T-helper 17 cell (primary cell): ENCODE measurements at regions not wholly inside any gene's neighbourhood (a gene's known extent, or its start where the extent isn't known, plus 50 kb on each side); places are given as distances from the start of the nearest gene placed in this dataset.

Source experiments
- ATAC-seq: fragments of 150-1000 bp; cut with Tn5 transposase; 2 replicates; pipeline ENCODE4 v1.10.0; 2021; ENCODE audit warnings: mild to moderate bottlenecking, moderate library complexity
- DNase-seq, 3 donors: peaks; one replicate each; pipeline versions ENCODE4 v3.0.0 to v3.0.0-alpha.2; 2020 to 2021
- H3K9me3 ChIP-seq: one replicate; pipeline ENCODE4 v1.7.0; 2013; ENCODE audit warnings: low read length, mild to moderate bottlenecking; ENCODE audit not compliant: control insufficient read depth, poor library complexity, severe bottlenecking
- H3K27ac Mint-ChIP-seq: one replicate; pipeline ENCODE4 v1.8.0; 2022; ENCODE audit warnings: mild to moderate bottlenecking, moderate library complexity, mixed read lengths
- H3K27me3 Mint-ChIP-seq: one replicate; pipeline ENCODE4 v1.8.0; 2022; ENCODE audit warnings: mixed read lengths
- H3K36me3 Mint-ChIP-seq: one replicate; pipeline ENCODE4 v1.8.0; 2022; ENCODE audit warnings: low read depth, mixed read lengths
- H3K4me1 Mint-ChIP-seq: one replicate; pipeline ENCODE4 v1.8.0; 2022; ENCODE audit warnings: mild to moderate bottlenecking, mixed read lengths
- H3K4me3 Mint-ChIP-seq: one replicate; pipeline ENCODE4 v1.8.0; 2022; ENCODE audit warnings: mild to moderate bottlenecking, moderate library complexity, mixed read lengths

GRCh38 chr10:47143473-47143872, 156.5 kb upstream of the GDF10 start:
- H3K9me3 ChIP-seq, result no peaks in the 10 kb centered on the region
- Mint-ChIP-seq H3K27me3 (no peaks in the 10 kb centered on the region), H3K4me1 (no peaks in the 10 kb centered on the region), H3K4me3 (no peak overlapping the region), H3K27ac (no peak overlapping the region), H3K36me3 (no peaks in the 10 kb centered on the region)
- ATAC-seq, result no peak
- no peak for DNase-seq

- H3K36me3 Mint-ChIP-seq, result no peaks in the 10 kb centered on the region
- H3K4me3 Mint-ChIP-seq, result no peak overlapping the region
- no peaks in the 10 kb centered on the region for H3K4me1 Mint-ChIP-seq
- no peak for DNase-seq
- ATAC-seq, result no peak
- H3K27me3 Mint-ChIP-seq, result no peaks in the 10 kb centered on the region
- H3K9me3 ChIP-seq, result no peaks in the 10 kb centered on the region
- H3K27ac Mint-ChIP-seq, result no peak overlapping the region
Measured at GRCh38 chr10:47144525-47144924, 155.5 kb upstream of the GDF10 start.

- DNase-seq, result no peak
- ATAC-seq, result no peak
- H3K9me3 ChIP-seq, result no peaks in the 10 kb centered on the region
- Mint-ChIP-seq H3K27ac (no peak overlapping the region), H3K4me3 (no peak overlapping the region), H3K4me1 (no peaks in the 10 kb centered on the region), H3K36me3 (no peaks in the 10 kb centered on the region), H3K27me3 (no peaks in the 10 kb centered on the region)
Measured at GRCh38 chr10:47145290-47145934, 154.6 kb upstream of the GDF10 start.

GRCh38 chr10:47146572-47146971, 153.4 kb upstream of the GDF10 start:
- no peaks in the 10 kb centered on the region for H3K27me3 Mint-ChIP-seq
- H3K36me3 Mint-ChIP-seq, result no peaks in the 10 kb centered on the region
- no peak for ATAC-seq
- H3K4me3 Mint-ChIP-seq, result no peak overlapping the region
- H3K9me3 ChIP-seq, result no peaks in the 10 kb centered on the region
- DNase-seq, result no peak
- H3K27ac Mint-ChIP-seq, result no peak overlapping the region
- H3K4me1 Mint-ChIP-seq, result no peaks in the 10 kb centered on the region

GRCh38 chr10:47147186-47147585, 152.8 kb upstream of the GDF10 start:
- no peak overlapping the region for H3K27ac Mint-ChIP-seq

GRCh38 chr10:47150581-47150980, 149.4 kb upstream of the GDF10 start:
- no peaks in the 10 kb centered on the region for H3K36me3 Mint-ChIP-seq
- no peaks in the 10 kb centered on the region for H3K27me3 Mint-ChIP-seq
- no peaks in the 10 kb centered on the region for H3K4me1 Mint-ChIP-seq
- DNase-seq, result no peak
- H3K27ac Mint-ChIP-seq, result no peak overlapping the region
- H3K4me3 Mint-ChIP-seq, result no peak overlapping the region
- H3K9me3 ChIP-seq, result no peaks in the 10 kb centered on the region
- ATAC-seq, result no peak

More at GRCh38 chr10:47147186-47147585, 152.8 kb upstream of the GDF10 start:
- H3K4me3 Mint-ChIP-seq, result no peak overlapping the region
- no peaks in the 10 kb centered on the region for H3K27me3 Mint-ChIP-seq
- H3K4me1 Mint-ChIP-seq, result no peaks in the 10 kb centered on the region
- H3K36me3 Mint-ChIP-seq, result no peaks in the 10 kb centered on the region
- no peaks in the 10 kb centered on the region for H3K9me3 ChIP-seq
- ATAC-seq, result no peak
- no peak for DNase-seq

- DNase-seq (no peak), ATAC-seq (no peak)
- Mint-ChIP-seq H3K27me3 (no peaks in the 10 kb centered on the region), H3K27ac (no peak overlapping the region), H3K4me1 (no peaks in the 10 kb centered on the region), H3K4me3 (no peak overlapping the region), H3K36me3 (no peaks in the 10 kb centered on the region)
- H3K9me3 ChIP-seq, result no peaks in the 10 kb centered on the region
Measured at GRCh38 chr10:47151920-47152319, 148.1 kb upstream of the GDF10 start.

- no peak overlapping the region for H3K4me3 Mint-ChIP-seq
- DNase-seq, result no peak
- H3K27ac Mint-ChIP-seq, result no peak overlapping the region
- no peaks in the 10 kb centered on the region for H3K4me1 Mint-ChIP-seq
- no peaks in the 10 kb centered on the region for H3K36me3 Mint-ChIP-seq
- H3K27me3 Mint-ChIP-seq, result no peaks in the 10 kb centered on the region
- peak; percentile 23 for ATAC-seq
- H3K9me3 ChIP-seq, result no peaks in the 10 kb centered on the region
Measured at GRCh38 chr10:47152861-47153349, 147.1 kb upstream of the GDF10 start.

GRCh38 chr10:47154762-47155161, 145.2 kb upstream of the GDF10 start:
- no peaks in the 10 kb centered on the region for H3K4me1 Mint-ChIP-seq
- no peaks in the 10 kb centered on the region for H3K27me3 Mint-ChIP-seq
- H3K27ac Mint-ChIP-seq, result no peak overlapping the region
- no peaks in the 10 kb centered on the region for H3K9me3 ChIP-seq
- no peak overlapping the region for H3K4me3 Mint-ChIP-seq
- DNase-seq (no peak), ATAC-seq (no peak)
- no peaks in the 10 kb centered on the region for H3K36me3 Mint-ChIP-seq

GRCh38 chr10:47156873-47157272, 143.1 kb upstream of the GDF10 start:
- Mint-ChIP-seq H3K4me1 (no peaks in the 10 kb centered on the region), H3K27ac (no peak overlapping the region), H3K27me3 (peaks cover 11% of the 10 kb centered on the region), H3K36me3 (no peaks in the 10 kb centered on the region), H3K4me3 (no peak overlapping the region)
- no peak for DNase-seq
- ATAC-seq, result no peak
- H3K9me3 ChIP-seq, result no peaks in the 10 kb centered on the region

- H3K27me3 Mint-ChIP-seq, result peaks cover 11% of the 10 kb centered on the region
- H3K27ac Mint-ChIP-seq, result no peak overlapping the region
- no peaks in the 10 kb centered on the region for H3K36me3 Mint-ChIP-seq
- H3K9me3 ChIP-seq, result no peaks in the 10 kb centered on the region
- H3K4me1 Mint-ChIP-seq, result no peaks in the 10 kb centered on the region
- no peak overlapping the region for H3K4me3 Mint-ChIP-seq
- DNase-seq (no peak), ATAC-seq (no peak)
Measured at GRCh38 chr10:47158116-47159071, 141.6 kb upstream of the GDF10 start.

- DNase-seq (no peak), ATAC-seq (no peak)
- Mint-ChIP-seq H3K27me3 (peaks cover 11% of the 10 kb centered on the region), H3K36me3 (no peaks in the 10 kb centered on the region), H3K4me3 (no peak overlapping the region), H3K27ac (no peak overlapping the region), H3K4me1 (no peaks in the 10 kb centered on the region)
- H3K9me3 ChIP-seq, result no peaks in the 10 kb centered on the region
Measured at GRCh38 chr10:47159361-47160260, 140.4 kb upstream of the GDF10 start.
